GM23338 (cell line): ENCODE measurements at regions not wholly inside any gene's neighbourhood (a gene's known extent, or its start where the extent isn't known, plus 50 kb on each side); places are given as distances from the start of the nearest gene placed in this dataset.

Source experiments
- ATAC-seq: fragments of 200-7000 bp; cut with Tn5 transposase; 3 replicates; pipeline ENCODE4 v1.9.1; 2020
- DNase-seq: peaks from one replicate; pipeline ENCODE4 v3.0.0-alpha.2; 2015; ENCODE audit warnings: low spot score
- H2AFZ ChIP-seq: fragments of 200-600 bp; sonication (generic); 2 replicates; pipeline ENCODE4 v1.8.0; 2016; ENCODE audit warnings: antibody characterized with exemption, mild to moderate bottlenecking, moderate library complexity
- H3F3A ChIP-seq: fragments of 200-600 bp; sonication (generic); replicated peaks from 2 replicates; pipeline ENCODE4 v1.8.0; 2017; ENCODE audit warnings: antibody characterized with exemption, mixed run types, low read depth
- H3K27ac ChIP-seq: fragments of 200-600 bp; sonication (generic); 2 replicates; pipeline ENCODE4 v1.6.1; 2016; ENCODE audit warnings: low read depth
- H3K27me3 ChIP-seq: fragments of 200-600 bp; sonication (generic); 2 replicates; pipeline ENCODE4 v1.8.0; 2016; ENCODE audit warnings: mild to moderate bottlenecking, mixed run types, moderate library complexity; ENCODE audit not compliant: insufficient read depth
- H3K36me3 ChIP-seq: fragments of 200-600 bp; sonication (generic); 2 replicates; pipeline ENCODE4 v1.8.0; 2016; ENCODE audit warnings: mild to moderate bottlenecking; ENCODE audit not compliant: insufficient read depth
- H3K4me1 ChIP-seq: fragments of 200-600 bp; sonication (generic); 2 replicates; pipeline ENCODE4 v1.8.0; 2016; ENCODE audit warnings: mild to moderate bottlenecking, moderate library complexity; ENCODE audit not compliant: insufficient read depth
- H3K4me2 ChIP-seq: fragments of 200-600 bp; sonication (generic); 2 replicates; pipeline ENCODE4 v1.7.1; 2017; ENCODE audit warnings: mixed run types
- H3K4me3 ChIP-seq: fragments of 200-600 bp; sonication (generic); 2 replicates; pipeline ENCODE4 v1.6.1; 2016; ENCODE audit warnings: mixed run types
- H3K79me2 ChIP-seq: fragments of 200-600 bp; sonication (generic); replicated peaks from 2 replicates; pipeline ENCODE4 v1.8.0; 2017; ENCODE audit warnings: mild to moderate bottlenecking; ENCODE audit not compliant: insufficient read depth
- H3K9me2 ChIP-seq: fragments of 200-600 bp; sonication (generic); 2 replicates; pipeline ENCODE4 v1.8.0; 2017; ENCODE audit not compliant: insufficient read depth
- H4K20me1 ChIP-seq: fragments of 200-600 bp; sonication (generic); replicated peaks from 2 replicates; pipeline ENCODE4 v1.8.0; 2017; ENCODE audit warnings: mild to moderate bottlenecking; ENCODE audit not compliant: insufficient read depth
- H3K27ac Mint-ChIP-seq: 2 replicates; pipeline ENCODE4 v1.8.0; 2020; ENCODE audit warnings: inconsistent platforms, mild to moderate bottlenecking, moderate library complexity, mixed read lengths
- H3K27me3 Mint-ChIP-seq: 3 replicates; pipeline ENCODE4 v1.8.0; 2022; ENCODE audit warnings: low read depth, mild to moderate bottlenecking, moderate library complexity, mixed read lengths, inconsistent platforms; ENCODE audit not compliant: insufficient read depth, poor library complexity
- H3K36me3 Mint-ChIP-seq: 3 replicates; pipeline ENCODE4 v1.8.0; 2021; ENCODE audit warnings: low read depth, mild to moderate bottlenecking, inconsistent platforms, moderate library complexity, mixed read lengths
- H3K4me1 Mint-ChIP-seq: 3 replicates; pipeline ENCODE4 v1.8.0; 2020; ENCODE audit warnings: mild to moderate bottlenecking, inconsistent platforms, mixed read lengths
- H3K4me3 Mint-ChIP-seq: 3 replicates; pipeline ENCODE4 v1.8.0; 2021; ENCODE audit warnings: moderate library complexity, mild to moderate bottlenecking, inconsistent platforms, mixed read lengths
- H3K9me3 Mint-ChIP-seq: 3 replicates; pipeline ENCODE4 v1.8.0; 2020; ENCODE audit warnings: moderate library complexity, mild to moderate bottlenecking, inconsistent platforms, mixed read lengths
- CREB1 ChIP-seq: fragments of 250-450 bp; sonication (Bioruptor Pico); IDR thresholded peaks from 2 replicates; pipeline ENCODE4 v1.5.0; 2020; ENCODE audit warnings: low read depth, mild to moderate bottlenecking, moderate library complexity
- JUNB ChIP-seq: IDR thresholded peaks from one replicate; pipeline ENCODE4 v1.6.1; 2016; ENCODE audit warnings: antibody characterized with exemption; ENCODE audit not compliant: unreplicated experiment
- NANOG ChIP-seq: IDR thresholded peaks from 2 replicates; pipeline ENCODE4 v1.6.1; 2016; ENCODE audit warnings: antibody characterized with exemption, borderline replicate concordance
- POLR2AphosphoS5 ChIP-seq: IDR thresholded peaks from 2 replicates; pipeline ENCODE4 v1.6.1; 2016; ENCODE audit warnings: antibody characterized with exemption, low read depth
- ZNF114 ChIP-seq: fragments of 250-450 bp; sonication (Bioruptor Pico); IDR thresholded peaks from 2 replicates; pipeline ENCODE4 v1.5.0; 2020; ENCODE audit warnings: mild to moderate bottlenecking, moderate library complexity
- ZNF331 ChIP-seq: fragments of 250-450 bp; sonication (Bioruptor Pico); IDR thresholded peaks from 2 replicates; pipeline ENCODE4 v1.5.0; 2020; ENCODE audit warnings: low read depth, mild to moderate bottlenecking, moderate library complexity
- TF ChIP-seq, protein P1 (sequence below): fragments of 250-450 bp; sonication (Bioruptor Pico); IDR thresholded peaks from 2 replicates; pipeline ENCODE4 v1.5.0; 2020; ENCODE audit warnings: mild to moderate bottlenecking, moderate library complexity

DNA sequence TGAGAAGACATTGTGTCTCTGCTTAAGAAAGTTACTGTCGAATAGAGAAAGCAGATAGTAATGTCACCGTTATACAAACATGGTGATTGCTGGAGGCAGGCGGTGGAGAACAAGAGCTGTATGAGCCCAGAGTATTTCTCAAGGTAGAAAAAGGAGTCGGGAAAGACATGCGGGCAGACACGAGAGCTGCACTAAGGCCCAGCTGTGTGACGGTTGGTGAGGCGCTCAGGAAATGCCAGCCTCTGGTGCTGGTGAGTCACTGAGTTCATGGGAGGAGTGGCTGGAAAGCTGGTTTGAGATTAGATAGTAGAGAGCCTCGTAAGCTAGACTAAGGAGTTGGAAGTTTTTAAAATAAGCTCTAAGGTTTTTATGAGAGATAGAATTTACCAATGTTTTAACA lies 390.9 kb upstream of the TRIB2 start:
- Mint-ChIP-seq H3K4me1 (no peaks in the 10 kb centered on the region; the same call in 1 of the 3 replicates), H3K9me3 (no peaks in the 10 kb centered on the region), H3K27me3 (peaks cover 2% of the 10 kb centered on the region), H3K4me3 (no peak overlapping the region), H3K36me3 (no peaks in the 10 kb centered on the region; the same call in 2 of the 3 replicates), H3K27ac (no peak overlapping the region)
- H3K36me3 ChIP-seq: no peaks in the 10 kb centered on the region
- no peak for TF ChIP-seq NANOG
- TF ChIP-seq, protein P1, sequence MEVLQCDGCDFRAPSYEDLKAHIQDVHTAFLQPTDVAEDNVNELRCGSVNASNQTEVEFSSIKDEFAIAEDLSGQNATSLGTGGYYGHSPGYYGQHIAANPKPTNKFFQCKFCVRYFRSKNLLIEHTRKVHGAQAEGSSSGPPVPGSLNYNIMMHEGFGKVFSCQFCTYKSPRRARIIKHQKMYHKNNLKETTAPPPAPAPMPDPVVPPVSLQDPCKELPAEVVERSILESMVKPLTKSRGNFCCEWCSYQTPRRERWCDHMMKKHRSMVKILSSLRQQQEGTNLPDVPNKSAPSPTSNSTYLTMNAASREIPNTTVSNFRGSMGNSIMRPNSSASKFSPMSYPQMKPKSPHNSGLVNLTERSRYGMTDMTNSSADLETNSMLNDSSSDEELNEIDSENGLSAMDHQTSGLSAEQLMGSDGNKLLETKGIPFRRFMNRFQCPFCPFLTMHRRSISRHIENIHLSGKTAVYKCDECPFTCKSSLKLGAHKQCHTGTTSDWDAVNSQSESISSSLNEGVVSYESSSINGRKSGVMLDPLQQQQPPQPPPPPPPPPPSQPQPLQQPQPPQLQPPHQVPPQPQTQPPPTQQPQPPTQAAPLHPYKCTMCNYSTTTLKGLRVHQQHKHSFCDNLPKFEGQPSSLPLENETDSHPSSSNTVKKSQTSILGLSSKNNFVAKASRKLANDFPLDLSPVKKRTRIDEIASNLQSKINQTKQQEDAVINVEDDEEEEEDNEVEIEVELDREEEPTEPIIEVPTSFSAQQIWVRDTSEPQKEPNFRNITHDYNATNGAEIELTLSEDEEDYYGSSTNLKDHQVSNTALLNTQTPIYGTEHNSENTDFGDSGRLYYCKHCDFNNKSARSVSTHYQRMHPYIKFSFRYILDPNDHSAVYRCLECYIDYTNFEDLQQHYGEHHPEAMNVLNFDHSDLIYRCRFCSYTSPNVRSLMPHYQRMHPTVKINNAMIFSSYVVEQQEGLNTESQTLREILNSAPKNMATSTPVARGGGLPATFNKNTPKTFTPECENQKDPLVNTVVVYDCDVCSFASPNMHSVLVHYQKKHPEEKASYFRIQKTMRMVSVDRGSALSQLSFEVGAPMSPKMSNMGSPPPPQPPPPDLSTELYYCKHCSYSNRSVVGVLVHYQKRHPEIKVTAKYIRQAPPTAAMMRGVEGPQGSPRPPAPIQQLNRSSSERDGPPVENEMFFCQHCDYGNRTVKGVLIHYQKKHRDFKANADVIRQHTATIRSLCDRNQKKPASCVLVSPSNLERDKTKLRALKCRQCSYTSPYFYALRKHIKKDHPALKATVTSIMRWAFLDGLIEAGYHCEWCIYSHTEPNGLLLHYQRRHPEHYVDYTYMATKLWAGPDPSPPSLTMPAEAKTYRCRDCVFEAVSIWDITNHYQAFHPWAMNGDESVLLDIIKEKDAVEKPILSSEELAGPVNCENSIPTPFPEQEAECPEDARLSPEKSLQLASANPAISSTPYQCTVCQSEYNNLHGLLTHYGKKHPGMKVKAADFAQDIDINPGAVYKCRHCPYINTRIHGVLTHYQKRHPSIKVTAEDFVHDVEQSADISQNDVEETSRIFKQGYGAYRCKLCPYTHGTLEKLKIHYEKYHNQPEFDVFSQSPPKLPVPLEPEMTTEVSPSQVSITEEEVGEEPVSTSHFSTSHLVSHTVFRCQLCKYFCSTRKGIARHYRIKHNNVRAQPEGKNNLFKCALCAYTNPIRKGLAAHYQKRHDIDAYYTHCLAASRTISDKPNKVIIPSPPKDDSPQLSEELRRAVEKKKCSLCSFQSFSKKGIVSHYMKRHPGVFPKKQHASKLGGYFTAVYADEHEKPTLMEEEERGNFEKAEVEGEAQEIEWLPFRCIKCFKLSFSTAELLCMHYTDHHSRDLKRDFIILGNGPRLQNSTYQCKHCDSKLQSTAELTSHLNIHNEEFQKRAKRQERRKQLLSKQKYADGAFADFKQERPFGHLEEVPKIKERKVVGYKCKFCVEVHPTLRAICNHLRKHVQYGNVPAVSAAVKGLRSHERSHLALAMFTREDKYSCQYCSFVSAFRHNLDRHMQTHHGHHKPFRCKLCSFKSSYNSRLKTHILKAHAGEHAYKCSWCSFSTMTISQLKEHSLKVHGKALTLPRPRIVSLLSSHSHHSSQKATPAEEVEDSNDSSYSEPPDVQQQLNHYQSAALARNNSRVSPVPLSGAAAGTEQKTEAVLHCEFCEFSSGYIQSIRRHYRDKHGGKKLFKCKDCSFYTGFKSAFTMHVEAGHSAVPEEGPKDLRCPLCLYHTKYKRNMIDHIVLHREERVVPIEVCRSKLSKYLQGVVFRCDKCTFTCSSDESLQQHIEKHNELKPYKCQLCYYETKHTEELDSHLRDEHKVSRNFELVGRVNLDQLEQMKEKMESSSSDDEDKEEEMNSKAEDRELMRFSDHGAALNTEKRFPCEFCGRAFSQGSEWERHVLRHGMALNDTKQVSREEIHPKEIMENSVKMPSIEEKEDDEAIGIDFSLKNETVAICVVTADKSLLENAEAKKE (CRISPR knock-in tag): no peak
- TF ChIP-seq POLR2AphosphoS5: no peak
- TF ChIP-seq ZNF114 (CRISPR knock-in tag): no peak
- no peak for TF ChIP-seq CREB1 (CRISPR knock-in tag)
- TF ChIP-seq ZNF331: no peak
- TF ChIP-seq JUNB: no peak
- no peak overlapping the region for H3K4me3 ChIP-seq
- no peaks in the 10 kb centered on the region for H3F3A ChIP-seq
- H3K79me2 ChIP-seq: no peaks in the 10 kb centered on the region
- no peak overlapping the region for H2AFZ ChIP-seq
- H3K9me2 ChIP-seq: 0 out of 2 replicates have a peak, but pooled peaks cover 7% of the 10 kb centered on the region
- no peak overlapping the region for H3K4me2 ChIP-seq
- no peaks in the 10 kb centered on the region for H3K4me1 ChIP-seq
- no peaks in the 10 kb centered on the region for H3K27me3 ChIP-seq
- no peak for ATAC-seq
- no peak overlapping the region for H3K27ac ChIP-seq
- no peak for DNase-seq
- H4K20me1 ChIP-seq: no peaks in the 10 kb centered on the region
